H1 (cell line): ENCODE measurements at regions not wholly inside any gene's neighbourhood (a gene's known extent, or its start where the extent isn't known, plus 50 kb on each side); places are given as distances from the start of the nearest gene placed in this dataset.
A peak's percentile ranks its signal among the peaks of the same experiment; 100 is the strongest.

Experiments
- BRCA1 ChIP-seq: IDR thresholded peaks from 2 replicates; pipeline ENCODE4 v1.6.1; 2012; ENCODE audit warnings: low read depth, low read length, improper control_type of control experiment
- CBX8 ChIP-seq: fragments of 300-800, 300-1000 bp; sonication (generic); IDR thresholded peaks from 2 replicates; pipeline ENCODE4 v1.7.1; 2016; ENCODE audit warnings: low read depth, low read length, borderline replicate concordance
- CHD1 ChIP-seq: IDR thresholded peaks from 2 replicates; pipeline ENCODE4 v1.6.1; 2012; ENCODE audit warnings: low read depth, low read length, improper control_type of control experiment
- CREB1 ChIP-seq: IDR thresholded peaks from 2 replicates; pipeline ENCODE4 v1.6.1; 2012; ENCODE audit warnings: inconsistent platforms
- GTF2F1 ChIP-seq: IDR thresholded peaks from 2 replicates; pipeline ENCODE4 v1.6.1; 2012; ENCODE audit warnings: low read depth, low read length, improper control_type of control experiment, borderline replicate concordance
- KDM1A ChIP-seq: fragments of 200-600, 300-600 bp; sonication (generic); IDR thresholded peaks from 2 replicates; pipeline ENCODE4 v1.7.1; 2016; ENCODE audit warnings: mild to moderate bottlenecking, low read length, borderline replicate concordance
- KDM4A ChIP-seq: IDR thresholded peaks from one replicate; pipeline ENCODE4 v1.7.1; 2012; ENCODE audit warnings: low read depth, mild to moderate bottlenecking, moderate library complexity, low read length, inconsistent platforms; ENCODE audit not compliant: severe bottlenecking
- PHF8 ChIP-seq: fragments of 200-600 bp; sonication (generic); conservative IDR thresholded peaks from 2 replicates; pipeline ENCODE4 v1.7.1; 2012; ENCODE audit warnings: low read depth, mild to moderate bottlenecking, inconsistent platforms, low read length, moderate library complexity
- POLR2A ChIP-seq, 2 experiments: IDR thresholded peaks; 1 replicate in 1 of 2; 2 replicates in 1 of 2; pipeline ENCODE4 v1.6.1; 2011; ENCODE audit warnings: low read depth in 2 of 2, low read length in 2 of 2, mild to moderate bottlenecking in 2 of 2; ENCODE audit errors: control extremely low read depth in 1 of 2
- SIN3A ChIP-seq, 2 experiments: IDR thresholded peaks in 1 of 2; conservative IDR thresholded peaks in 1 of 2; 2 replicates each; pipeline ENCODE4 v1.6.1; 2011 to 2012; ENCODE audit warnings: low read length in 2 of 2, improper control_type of control experiment in 1 of 2, low read depth in 1 of 2, mild to moderate bottlenecking in 1 of 2
- SP4 ChIP-seq: IDR thresholded peaks from 2 replicates; pipeline ENCODE4 v1.6.1; 2012; ENCODE audit warnings: low read length, inconsistent platforms
- TF ChIP-seq, protein P1 (sequence below), 3 experiments: IDR thresholded peaks; 1 replicate in 2 of 3; 2 replicates in 1 of 3; pipeline versions ENCODE4 v1.5.1 to v1.6.1; 2011; ENCODE audit warnings: low read length in 3 of 3, mild to moderate bottlenecking in 3 of 3, inconsistent platforms in 2 of 3, low read depth in 1 of 3, moderate library complexity in 1 of 3; ENCODE audit not compliant: insufficient read depth in 1 of 3; ENCODE audit errors: control extremely low read depth in 1 of 3
- TF ChIP-seq, protein P2 (sequence below): IDR thresholded peaks from 2 replicates; pipeline ENCODE4 v1.6.1; 2012; ENCODE audit warnings: inconsistent platforms

DNA sequence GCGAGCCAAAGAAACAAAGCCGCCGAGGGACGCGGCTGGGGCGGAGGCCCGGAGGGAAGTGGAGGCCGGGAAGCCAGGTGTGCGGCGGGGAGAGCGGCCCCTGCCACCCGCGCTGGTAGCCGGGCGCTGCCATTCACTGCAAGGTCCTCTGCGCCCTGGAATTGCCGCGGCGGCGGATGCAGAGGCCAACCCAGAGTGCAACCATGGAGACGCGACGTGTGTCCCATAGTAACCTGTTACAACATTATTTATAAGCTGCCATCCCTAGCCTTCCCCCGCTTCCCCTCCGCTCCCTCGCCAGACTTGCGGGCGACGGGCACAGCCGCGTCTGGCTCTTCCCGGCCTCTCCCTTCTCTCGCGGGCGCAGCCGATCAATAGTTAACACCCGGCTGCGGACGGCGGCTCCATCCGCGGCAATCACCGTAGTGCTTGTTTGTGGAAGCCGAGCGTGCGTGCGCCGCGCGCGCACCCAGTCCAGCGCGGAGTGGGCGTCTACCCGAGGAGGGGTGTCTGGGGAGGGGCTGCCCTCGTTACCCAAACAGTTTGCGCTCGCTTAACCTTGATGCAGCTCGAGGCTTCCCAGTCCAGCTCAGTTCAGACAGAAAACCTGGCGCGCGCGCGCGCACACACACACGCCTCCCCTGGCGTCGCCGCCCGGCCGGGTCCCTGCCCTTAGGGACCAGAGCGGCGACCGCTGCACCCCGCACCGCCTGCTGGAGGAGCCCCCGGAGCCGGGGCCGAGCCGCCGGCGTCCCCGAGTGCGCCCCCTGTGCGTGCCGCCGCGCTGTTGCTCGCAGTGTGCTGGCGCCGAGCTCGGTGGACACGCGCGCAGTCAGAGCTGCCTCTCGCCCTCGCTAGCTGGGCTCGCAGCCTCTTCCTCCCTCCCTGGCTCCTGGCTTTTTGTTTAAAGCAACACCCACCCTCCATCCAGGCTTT, 165.4 kb upstream of the DPP6 start (continued):
- TF ChIP-seq, protein P1, sequence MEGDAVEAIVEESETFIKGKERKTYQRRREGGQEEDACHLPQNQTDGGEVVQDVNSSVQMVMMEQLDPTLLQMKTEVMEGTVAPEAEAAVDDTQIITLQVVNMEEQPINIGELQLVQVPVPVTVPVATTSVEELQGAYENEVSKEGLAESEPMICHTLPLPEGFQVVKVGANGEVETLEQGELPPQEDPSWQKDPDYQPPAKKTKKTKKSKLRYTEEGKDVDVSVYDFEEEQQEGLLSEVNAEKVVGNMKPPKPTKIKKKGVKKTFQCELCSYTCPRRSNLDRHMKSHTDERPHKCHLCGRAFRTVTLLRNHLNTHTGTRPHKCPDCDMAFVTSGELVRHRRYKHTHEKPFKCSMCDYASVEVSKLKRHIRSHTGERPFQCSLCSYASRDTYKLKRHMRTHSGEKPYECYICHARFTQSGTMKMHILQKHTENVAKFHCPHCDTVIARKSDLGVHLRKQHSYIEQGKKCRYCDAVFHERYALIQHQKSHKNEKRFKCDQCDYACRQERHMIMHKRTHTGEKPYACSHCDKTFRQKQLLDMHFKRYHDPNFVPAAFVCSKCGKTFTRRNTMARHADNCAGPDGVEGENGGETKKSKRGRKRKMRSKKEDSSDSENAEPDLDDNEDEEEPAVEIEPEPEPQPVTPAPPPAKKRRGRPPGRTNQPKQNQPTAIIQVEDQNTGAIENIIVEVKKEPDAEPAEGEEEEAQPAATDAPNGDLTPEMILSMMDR (IDR thresholded peaks at IDR 0.05; ENCODE audit: control extremely low read depth in 1 of 3, insufficient read depth in 1 of 3, low read depth in 1 of 3, low read length in 3 of 3), result peak; percentile 56 to 67 (median 64)
- TF ChIP-seq GTF2F1, result no peak
- TF ChIP-seq CBX8, result no peak
- TF ChIP-seq POLR2A (IDR thresholded peaks at IDR 0.05; ENCODE audit: control extremely low read depth in 1 of 2, low read depth in 2 of 2, low read length in 2 of 2), result no peak
- no peak for TF ChIP-seq KDM1A
- TF ChIP-seq PHF8, result no peak
- no peak for TF ChIP-seq BRCA1
- no peak for TF ChIP-seq CHD1
- TF ChIP-seq, protein P2, sequence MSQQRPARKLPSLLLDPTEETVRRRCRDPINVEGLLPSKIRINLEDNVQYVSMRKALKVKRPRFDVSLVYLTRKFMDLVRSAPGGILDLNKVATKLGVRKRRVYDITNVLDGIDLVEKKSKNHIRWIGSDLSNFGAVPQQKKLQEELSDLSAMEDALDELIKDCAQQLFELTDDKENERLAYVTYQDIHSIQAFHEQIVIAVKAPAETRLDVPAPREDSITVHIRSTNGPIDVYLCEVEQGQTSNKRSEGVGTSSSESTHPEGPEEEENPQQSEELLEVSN, result 0 out of 2 replicates have a peak, but pooled peaks have one; percentile 9
- TF ChIP-seq SP4, result no peak
- TF ChIP-seq CREB1, result no peak
- no peak for TF ChIP-seq SIN3A (conservative IDR thresholded peaks at IDR 0.05 in 1 of 2, IDR thresholded peaks at IDR 0.05 in 1 of 2; ENCODE audit: low read depth in 1 of 2, low read length in 2 of 2)
- TF ChIP-seq KDM4A, result peak; percentile 77
